ENCODE measurements at regions not wholly inside any gene's neighbourhood (a gene's known extent, or its start where the extent isn't known, plus 50 kb on each side); places are given as distances from the start of the nearest gene placed in this dataset.

DNA sequence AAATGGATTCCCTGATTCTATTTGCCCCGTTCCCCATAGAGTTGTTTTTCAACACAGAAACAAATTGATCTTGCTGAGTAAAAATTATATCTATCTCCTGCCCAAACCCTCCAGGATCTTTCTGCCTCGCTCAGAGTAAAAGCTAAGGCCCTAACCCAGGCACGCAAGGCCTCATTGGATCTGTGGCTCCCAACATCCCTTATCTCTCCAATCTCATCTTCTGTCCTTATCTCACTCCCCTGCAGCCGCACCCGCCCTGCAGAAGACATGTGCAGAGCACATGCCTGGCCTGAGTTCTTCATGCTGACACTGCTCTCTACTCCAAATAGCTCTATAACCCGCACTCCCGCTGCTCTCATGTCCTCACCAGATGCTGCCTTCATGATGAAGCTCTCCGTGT lies 543.8 kb upstream of the ZFP42 start:
- TF ChIP-seq CEBPB (IDR thresholded peaks at IDR 0.05; ENCODE audit: low read depth, low read length) (no peak), RAD21 (IDR thresholded peaks at IDR 0.05; ENCODE audit: low read length) (no peak), RFX5 (IDR thresholded peaks at IDR 0.05; ENCODE audit: low read depth, low read length) (no peak), POLR2A (IDR thresholded peaks at IDR 0.05; ENCODE audit: low read depth, low read length) (no peak), BHLHE40 (IDR thresholded peaks at IDR 0.05; ENCODE audit: low read depth, low read length) (no peak), RCOR1 (IDR thresholded peaks at IDR 0.05; ENCODE audit: insufficient replicate concordance, low read length) (no peak), FOS (IDR thresholded peaks at IDR 0.05; ENCODE audit: low read depth, low read length) (no peak), MXI1 (IDR thresholded peaks at IDR 0.05; ENCODE audit: borderline replicate concordance, low read depth, low read length) (no peak), SMC3 (IDR thresholded peaks at IDR 0.05; ENCODE audit: low read depth, low read length) (no peak)
- TF ChIP-seq, protein P1, sequence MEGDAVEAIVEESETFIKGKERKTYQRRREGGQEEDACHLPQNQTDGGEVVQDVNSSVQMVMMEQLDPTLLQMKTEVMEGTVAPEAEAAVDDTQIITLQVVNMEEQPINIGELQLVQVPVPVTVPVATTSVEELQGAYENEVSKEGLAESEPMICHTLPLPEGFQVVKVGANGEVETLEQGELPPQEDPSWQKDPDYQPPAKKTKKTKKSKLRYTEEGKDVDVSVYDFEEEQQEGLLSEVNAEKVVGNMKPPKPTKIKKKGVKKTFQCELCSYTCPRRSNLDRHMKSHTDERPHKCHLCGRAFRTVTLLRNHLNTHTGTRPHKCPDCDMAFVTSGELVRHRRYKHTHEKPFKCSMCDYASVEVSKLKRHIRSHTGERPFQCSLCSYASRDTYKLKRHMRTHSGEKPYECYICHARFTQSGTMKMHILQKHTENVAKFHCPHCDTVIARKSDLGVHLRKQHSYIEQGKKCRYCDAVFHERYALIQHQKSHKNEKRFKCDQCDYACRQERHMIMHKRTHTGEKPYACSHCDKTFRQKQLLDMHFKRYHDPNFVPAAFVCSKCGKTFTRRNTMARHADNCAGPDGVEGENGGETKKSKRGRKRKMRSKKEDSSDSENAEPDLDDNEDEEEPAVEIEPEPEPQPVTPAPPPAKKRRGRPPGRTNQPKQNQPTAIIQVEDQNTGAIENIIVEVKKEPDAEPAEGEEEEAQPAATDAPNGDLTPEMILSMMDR (conservative IDR thresholded peaks at IDR 0.05; ENCODE audit: low read depth, low read length): no peak
- TF ChIP-seq, protein P2, sequence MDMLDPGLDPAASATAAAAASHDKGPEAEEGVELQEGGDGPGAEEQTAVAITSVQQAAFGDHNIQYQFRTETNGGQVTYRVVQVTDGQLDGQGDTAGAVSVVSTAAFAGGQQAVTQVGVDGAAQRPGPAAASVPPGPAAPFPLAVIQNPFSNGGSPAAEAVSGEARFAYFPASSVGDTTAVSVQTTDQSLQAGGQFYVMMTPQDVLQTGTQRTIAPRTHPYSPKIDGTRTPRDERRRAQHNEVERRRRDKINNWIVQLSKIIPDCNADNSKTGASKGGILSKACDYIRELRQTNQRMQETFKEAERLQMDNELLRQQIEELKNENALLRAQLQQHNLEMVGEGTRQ (IDR thresholded peaks at IDR 0.05; ENCODE audit: low read depth, low read length): no peak
- TF ChIP-seq, protein P3, sequence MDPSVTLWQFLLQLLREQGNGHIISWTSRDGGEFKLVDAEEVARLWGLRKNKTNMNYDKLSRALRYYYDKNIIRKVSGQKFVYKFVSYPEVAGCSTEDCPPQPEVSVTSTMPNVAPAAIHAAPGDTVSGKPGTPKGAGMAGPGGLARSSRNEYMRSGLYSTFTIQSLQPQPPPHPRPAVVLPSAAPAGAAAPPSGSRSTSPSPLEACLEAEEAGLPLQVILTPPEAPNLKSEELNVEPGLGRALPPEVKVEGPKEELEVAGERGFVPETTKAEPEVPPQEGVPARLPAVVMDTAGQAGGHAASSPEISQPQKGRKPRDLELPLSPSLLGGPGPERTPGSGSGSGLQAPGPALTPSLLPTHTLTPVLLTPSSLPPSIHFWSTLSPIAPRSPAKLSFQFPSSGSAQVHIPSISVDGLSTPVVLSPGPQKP (IDR thresholded peaks at IDR 0.05; ENCODE audit: borderline replicate concordance, low read depth, low read length): no peak
